ENCODE measurements at regions not wholly inside any gene's neighbourhood (a gene's known extent, or its start where the extent isn't known, plus 50 kb on each side); places are given as distances from the start of the nearest gene placed in this dataset.

DNA sequence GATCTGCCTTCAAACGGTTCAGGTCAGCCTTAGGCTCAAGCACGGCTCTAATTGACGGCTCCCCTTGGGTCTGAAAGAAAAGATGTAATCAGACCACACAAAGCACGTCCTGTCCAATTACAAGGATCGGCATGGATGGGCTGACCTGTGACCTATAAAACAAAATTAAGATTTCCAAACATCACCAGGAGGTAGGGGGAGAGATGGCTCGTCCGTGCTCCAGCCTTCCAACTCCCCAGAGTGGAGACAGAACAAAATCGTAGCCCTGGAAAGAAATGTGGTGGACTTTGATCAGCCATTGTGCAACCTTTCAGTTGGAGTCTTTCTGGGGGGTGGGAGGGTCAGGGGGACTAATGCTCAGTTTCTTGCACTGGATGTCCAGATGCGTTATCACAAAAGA is 226.6 kb upstream of the DIO3 start:
- no peak overlapping the region for H3K56ac ChIP-seq (ENCODE audit: extremely low read depth, insufficient read depth, low read length)
- no peak overlapping the region for H2AK9ac ChIP-seq (replicated peaks; ENCODE audit: low read depth, low read length, poor library complexity)
- no peak overlapping the region for H3K4me2 ChIP-seq (ENCODE audit: low read depth, low read length)
- no peak overlapping the region for H3K9ac ChIP-seq (ENCODE audit: low read depth, low read length)
- no peaks in the 10 kb centered on the region for H3K79me1 ChIP-seq (ENCODE audit: low read depth in 1 of 2, low read length in 2 of 2)
- no peak overlapping the region for H3K4ac ChIP-seq (ENCODE audit: low read depth, low read length)
- H2BK120ac ChIP-seq (ENCODE audit: low read depth, low read length): no peak overlapping the region
- DNase-seq (no peak), ATAC-seq (ENCODE audit: low read depth) (no peak)
- H3K9me1 ChIP-seq (ENCODE audit: insufficient read depth, low read length): no peaks in the 10 kb centered on the region
- ChIA-PET POLR2A (ENCODE audit: unreplicated experiment) (no interaction called here), CTCF (no interaction called here)
- no peaks in the 10 kb centered on the region for H3K36me3 ChIP-seq (ENCODE audit: control insufficient read depth, insufficient read depth, low read length)
- no peak overlapping the region for H3K18ac ChIP-seq (ENCODE audit: low read depth, low read length)
- no peak overlapping the region for H3K27ac ChIP-seq (ENCODE audit: insufficient read depth, low read length)
- intact Hi-C loops (cut with micrococcal nuclease) (no loop called here), dilution Hi-C loops (cut with HindIII; ENCODE audit: low sequenced_read_pairs, unreplicated experiment) (no loop called here), in situ Hi-C loops (cut with MboI; ENCODE audit: low sequenced_read_pairs) (no loop called here)
- BruUV-seq (replicated peaks): no TSS peak
- H3K23ac ChIP-seq (ENCODE audit: low read depth, low read length): no peak overlapping the region
- WGBS, 2 experiments (ENCODE audit: extremely low coverage in 2 of 2, insufficient read length in 1 of 2): 78% methylated on average over 4 of the region's 9 CpGs; no CpG with 5 or more reads in 1 of the 2 experiments
- no peak overlapping the region for H2AFZ ChIP-seq (replicated peaks; ENCODE audit: low read length, poor library complexity)
- no peaks in the 10 kb centered on the region; the same call in 1 of the 2 replicates for H3K9me3 ChIP-seq (ENCODE audit: control insufficient read depth, insufficient read depth, low read length)
- H2AK5ac ChIP-seq (ENCODE audit: low read depth, low read length): no peak overlapping the region
- no peak overlapping the region for H4K8ac ChIP-seq (ENCODE audit: low read depth in 2 of 2, low read length in 2 of 2)
- no peaks in the 10 kb centered on the region for H4K20me1 ChIP-seq (ENCODE audit: insufficient read depth, low read length)
- H3K4me1 ChIP-seq (ENCODE audit: control insufficient read depth, insufficient read depth, low read length): no peaks in the 10 kb centered on the region
- no peak overlapping the region for H2BK15ac ChIP-seq (ENCODE audit: low read depth, low read length)
- no peak overlapping the region for H4K91ac ChIP-seq (ENCODE audit: insufficient read depth, low read depth, low read length)
- H3K4me3 ChIP-seq (ENCODE audit: insufficient read depth, low read depth, low read length): no peak overlapping the region
- H3K14ac ChIP-seq (replicated peaks; ENCODE audit: low read depth, low read length): no peak overlapping the region
- no peak overlapping the region for H4K5ac ChIP-seq (ENCODE audit: low read depth, low read length)
- no peak overlapping the region for H2BK20ac ChIP-seq (ENCODE audit: low read depth, low read length)
- no peak for TF ChIP-seq NFE2L2 (IDR thresholded peaks at IDR 0.05; ENCODE audit: low read depth, low read length)
- TF ChIP-seq FOS (IDR thresholded peaks at IDR 0.05; ENCODE audit: low read depth, low read length): no peak
- TF ChIP-seq CEBPB (IDR thresholded peaks at IDR 0.05; ENCODE audit: low read depth, low read length): no peak
- TF ChIP-seq MXI1 (IDR thresholded peaks at IDR 0.05; ENCODE audit: borderline replicate concordance, low read depth, low read length): no peak
- no peak for TF ChIP-seq POLR2A (IDR thresholded peaks at IDR 0.05; ENCODE audit: low read depth, low read length)
- no peak for TF ChIP-seq RCOR1 (IDR thresholded peaks at IDR 0.05; ENCODE audit: insufficient replicate concordance, low read length)
- TF ChIP-seq MAFK (IDR thresholded peaks at IDR 0.05; ENCODE audit: low read depth, low read length): no peak
- TF ChIP-seq, protein P1, sequence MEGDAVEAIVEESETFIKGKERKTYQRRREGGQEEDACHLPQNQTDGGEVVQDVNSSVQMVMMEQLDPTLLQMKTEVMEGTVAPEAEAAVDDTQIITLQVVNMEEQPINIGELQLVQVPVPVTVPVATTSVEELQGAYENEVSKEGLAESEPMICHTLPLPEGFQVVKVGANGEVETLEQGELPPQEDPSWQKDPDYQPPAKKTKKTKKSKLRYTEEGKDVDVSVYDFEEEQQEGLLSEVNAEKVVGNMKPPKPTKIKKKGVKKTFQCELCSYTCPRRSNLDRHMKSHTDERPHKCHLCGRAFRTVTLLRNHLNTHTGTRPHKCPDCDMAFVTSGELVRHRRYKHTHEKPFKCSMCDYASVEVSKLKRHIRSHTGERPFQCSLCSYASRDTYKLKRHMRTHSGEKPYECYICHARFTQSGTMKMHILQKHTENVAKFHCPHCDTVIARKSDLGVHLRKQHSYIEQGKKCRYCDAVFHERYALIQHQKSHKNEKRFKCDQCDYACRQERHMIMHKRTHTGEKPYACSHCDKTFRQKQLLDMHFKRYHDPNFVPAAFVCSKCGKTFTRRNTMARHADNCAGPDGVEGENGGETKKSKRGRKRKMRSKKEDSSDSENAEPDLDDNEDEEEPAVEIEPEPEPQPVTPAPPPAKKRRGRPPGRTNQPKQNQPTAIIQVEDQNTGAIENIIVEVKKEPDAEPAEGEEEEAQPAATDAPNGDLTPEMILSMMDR (conservative IDR thresholded peaks at IDR 0.05; ENCODE audit: low read depth, low read length): no peak
- no peak overlapping the region for H2BK5ac ChIP-seq (ENCODE audit: low read depth, low read length, poor library complexity, severe bottlenecking)
- peaks cover 12% of the 10 kb centered on the region; the same call in 1 of the 2 replicates for H3K27me3 ChIP-seq (ENCODE audit: control insufficient read depth, insufficient read depth, low read length)
